Skeletal muscle cell (primary cell): ENCODE measurements at regions not wholly inside any gene's neighbourhood (a gene's known extent, or its start where the extent isn't known, plus 50 kb on each side); places are given as distances from the start of the nearest gene placed in this dataset.

Experiments
- DNase-seq: peaks from one replicate; pipeline ENCODE4 v3.0.0-alpha.2; 2010; ENCODE audit warnings: low read depth
- H3K4me3 ChIP-seq: 2 replicates; pipeline ENCODE4 v1.5.1; 2011; ENCODE audit warnings: low read depth, mild to moderate bottlenecking, control low read depth, low read length, moderate library complexity

- H3K4me3 ChIP-seq, result no peak overlapping the region
Measured at GRCh38 chr1:30322859-30323257, 400.5 kb downstream of the MATN1 start.

GRCh38 chr1:30321996-30322858, 401.2 kb downstream of the MATN1 start:
- H3K4me3 ChIP-seq, result no peak overlapping the region
- DNase-seq, result no peak

More at GRCh38 chr1:30322859-30323257, 400.5 kb downstream of the MATN1 start:
- no peak for DNase-seq

GRCh38 chr1:30321246-30321910, 402.0 kb downstream of the MATN1 start:
- DNase-seq, result no peak
- H3K4me3 ChIP-seq, result no peak overlapping the region

GRCh38 chr1:30320581-30320890, 402.8 kb downstream of the MATN1 start:
- no peak for DNase-seq

GRCh38 chr1:30319765-30320580, 403.4 kb downstream of the MATN1 start:
- H3K4me3 ChIP-seq, result no peak overlapping the region
- no peak for DNase-seq

More at GRCh38 chr1:30320581-30320890, 402.8 kb downstream of the MATN1 start:
- no peak overlapping the region for H3K4me3 ChIP-seq

- no peak for DNase-seq
- no peak overlapping the region for H3K4me3 ChIP-seq
Measured at GRCh38 chr1:30318864-30319718, 404.3 kb downstream of the MATN1 start.

GRCh38 chr1:30318413-30318812, 405.0 kb downstream of the MATN1 start:
- no peak overlapping the region for H3K4me3 ChIP-seq
- DNase-seq, result no peak

GRCh38 chr1:30317921-30318320, 405.5 kb downstream of the MATN1 start:
- DNase-seq, result no peak
- no peak overlapping the region for H3K4me3 ChIP-seq

- DNase-seq, result no peak
- no peak overlapping the region for H3K4me3 ChIP-seq
Measured at GRCh38 chr1:30316056-30316455, 407.3 kb downstream of the MATN1 start.

GRCh38 chr1:30315185-30315960, 408.0 kb downstream of the MATN1 start:
- no peak for DNase-seq
- H3K4me3 ChIP-seq, result no peak overlapping the region

GRCh38 chr1:30314591-30314990, 408.8 kb downstream of the MATN1 start:
- DNase-seq, result no peak
- H3K4me3 ChIP-seq, result no peak overlapping the region

- DNase-seq, result no peak
- H3K4me3 ChIP-seq, result no peak overlapping the region
Measured at GRCh38 chr1:30313584-30313983, 409.8 kb downstream of the MATN1 start.

- no peak overlapping the region for H3K4me3 ChIP-seq
- DNase-seq, result no peak
Measured at GRCh38 chr1:30313176-30313575, 410.2 kb downstream of the MATN1 start.

- H3K4me3 ChIP-seq, result no peak overlapping the region
- no peak for DNase-seq
Measured at GRCh38 chr1:30312226-30312625, 411.2 kb downstream of the MATN1 start.

GRCh38 chr1:30311749-30312148, 411.6 kb downstream of the MATN1 start:
- DNase-seq, result no peak
- no peak overlapping the region for H3K4me3 ChIP-seq

- no peak overlapping the region for H3K4me3 ChIP-seq
- DNase-seq, result no peak
Measured at GRCh38 chr1:30310966-30311742, 412.2 kb downstream of the MATN1 start.

GRCh38 chr1:30307182-30307581, 416.2 kb downstream of the MATN1 start:
- DNase-seq, result no peak
- no peak overlapping the region for H3K4me3 ChIP-seq

- H3K4me3 ChIP-seq, result no peak overlapping the region
- no peak for DNase-seq
Measured at GRCh38 chr1:30305519-30305918, 417.9 kb downstream of the MATN1 start.
